Testis (tissue), 2 donors: ENCODE measurements at regions not wholly inside any gene's neighbourhood (a gene's known extent, or its start where the extent isn't known, plus 50 kb on each side); places are given as distances from the start of the nearest gene placed in this dataset.

Source experiments
- DNase-seq: peaks from one replicate; pipeline ENCODE4 v3.0.0-alpha.2; 2019
- H3K27ac ChIP-seq, 2 donors: fragments of 200-600 bp; sonication (generic); one replicate each; pipeline ENCODE4 v1.5.1; 2019
- H3K27me3 ChIP-seq: fragments of 200-600 bp; sonication (generic); one replicate; pipeline ENCODE4 v1.5.1; 2019
- H3K36me3 ChIP-seq: fragments of 200-600 bp; sonication (generic); one replicate; pipeline ENCODE4 v1.5.1; 2017; ENCODE audit warnings: low read depth; ENCODE audit errors: missing control alignments
- H3K4me1 ChIP-seq: fragments of 200-600 bp; sonication (generic); one replicate; pipeline ENCODE4 v1.5.1; 2019
- H3K4me3 ChIP-seq, 2 donors: fragments of 200-600 bp; sonication (generic); one replicate each; pipeline ENCODE4 v1.5.1; 2017 to 2019
- H3K9me3 ChIP-seq: fragments of 200-600 bp; sonication (generic); one replicate; pipeline ENCODE4 v1.5.1; 2017
- POLR2A ChIP-seq: fragments of 450-650 bp; IDR thresholded peaks from one replicate; pipeline ENCODE4 v1.6.1; 2017; ENCODE audit warnings: antibody characterized with exemption, mild to moderate bottlenecking, moderate library complexity
- WGBS, 2 donors: methylation state at CpG; one replicate each; pipeline ENCODE4 v1.1.5; 2018; 5-methylcytosine and 5-hydroxymethylcytosine counted together
- intact Hi-C: fragments of 100-400 bp; cut with DNase I; formaldehyde crosslinking; loops from one replicate; pipeline ENCODE4 v1.15.1; 2023; ENCODE audit warnings: low total_unique reads
- TF ChIP-seq, protein P1 (sequence below), 3 experiments: fragments of 450-650 bp in 2 of 3; fragments of 200-600 bp in 1 of 3; sonication (generic) in 1 of 3; IDR thresholded peaks; one replicate each; pipeline ENCODE4 v1.5.1; 2016 to 2019; ENCODE audit warnings: antibody characterized with exemption in 3 of 3, mild to moderate bottlenecking in 2 of 3, moderate library complexity in 1 of 3

- 91 to 96% methylated on average over 3 of the region's 3 CpGs for WGBS, 2 donors
- H3K4me1 ChIP-seq: no peaks in the 10 kb centered on the region
- H3K4me3 ChIP-seq: no peak overlapping the region
- no peak for DNase-seq
- H3K36me3 ChIP-seq: no peaks in the 10 kb centered on the region
- no peaks in the 10 kb centered on the region for H3K27me3 ChIP-seq
- no peaks in the 10 kb centered on the region for H3K9me3 ChIP-seq
- intact Hi-C loops: no loop called here
- no peak overlapping the region for H3K27ac ChIP-seq
- TF ChIP-seq, protein P1, sequence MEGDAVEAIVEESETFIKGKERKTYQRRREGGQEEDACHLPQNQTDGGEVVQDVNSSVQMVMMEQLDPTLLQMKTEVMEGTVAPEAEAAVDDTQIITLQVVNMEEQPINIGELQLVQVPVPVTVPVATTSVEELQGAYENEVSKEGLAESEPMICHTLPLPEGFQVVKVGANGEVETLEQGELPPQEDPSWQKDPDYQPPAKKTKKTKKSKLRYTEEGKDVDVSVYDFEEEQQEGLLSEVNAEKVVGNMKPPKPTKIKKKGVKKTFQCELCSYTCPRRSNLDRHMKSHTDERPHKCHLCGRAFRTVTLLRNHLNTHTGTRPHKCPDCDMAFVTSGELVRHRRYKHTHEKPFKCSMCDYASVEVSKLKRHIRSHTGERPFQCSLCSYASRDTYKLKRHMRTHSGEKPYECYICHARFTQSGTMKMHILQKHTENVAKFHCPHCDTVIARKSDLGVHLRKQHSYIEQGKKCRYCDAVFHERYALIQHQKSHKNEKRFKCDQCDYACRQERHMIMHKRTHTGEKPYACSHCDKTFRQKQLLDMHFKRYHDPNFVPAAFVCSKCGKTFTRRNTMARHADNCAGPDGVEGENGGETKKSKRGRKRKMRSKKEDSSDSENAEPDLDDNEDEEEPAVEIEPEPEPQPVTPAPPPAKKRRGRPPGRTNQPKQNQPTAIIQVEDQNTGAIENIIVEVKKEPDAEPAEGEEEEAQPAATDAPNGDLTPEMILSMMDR (IDR thresholded peaks at IDR 0.05): no peak
- no peak for TF ChIP-seq POLR2A
These were observed 146.2 kb upstream of the CBLB start for GRCh38 chr3:106014971-106015370.

- WGBS, 2 donors: 93 to 95% methylated on average over 4 of the region's 4 CpGs
These were observed 149.3 kb upstream of the CBLB start for GRCh38 chr3:106018102-106018501.

GRCh38 chr3:106018929-106019550, 150.2 kb upstream of the CBLB start:
- WGBS, 2 donors: 95% methylated on average over 5 of the region's 5 CpGs
- Histone ChIP-seq H3K4me1 (no peaks in the 10 kb centered on the region), H3K27ac (no peak overlapping the region), H3K27me3 (no peaks in the 10 kb centered on the region), H3K9me3 (no peaks in the 10 kb centered on the region), H3K4me3 (no peak overlapping the region), H3K36me3 (no peaks in the 10 kb centered on the region)
- DNase-seq: no peak
- TF ChIP-seq, protein P1 (IDR thresholded peaks at IDR 0.05): no peak
- no peak for TF ChIP-seq POLR2A
- intact Hi-C loops: no loop called here

More at GRCh38 chr3:106018102-106018501, 149.3 kb upstream of the CBLB start:
- H3K9me3 ChIP-seq: no peaks in the 10 kb centered on the region
- intact Hi-C loops: no loop called here
- H3K27ac ChIP-seq: no peak overlapping the region
- TF ChIP-seq, protein P1 (IDR thresholded peaks at IDR 0.05): no peak
- no peak for TF ChIP-seq POLR2A
- no peak overlapping the region for H3K4me3 ChIP-seq
- H3K36me3 ChIP-seq: no peaks in the 10 kb centered on the region
- H3K4me1 ChIP-seq: no peaks in the 10 kb centered on the region
- DNase-seq: no peak
- H3K27me3 ChIP-seq: no peaks in the 10 kb centered on the region

- intact Hi-C loops: no loop called here
- 92 to 93% methylated on average over 5 of the region's 5 CpGs for WGBS, 2 donors
- Histone ChIP-seq H3K4me3 (no peak overlapping the region), H3K4me1 (no peaks in the 10 kb centered on the region), H3K27me3 (no peaks in the 10 kb centered on the region), H3K9me3 (no peaks in the 10 kb centered on the region), H3K36me3 (no peaks in the 10 kb centered on the region), H3K27ac (no peak overlapping the region)
- DNase-seq: no peak
- TF ChIP-seq POLR2A: no peak
- TF ChIP-seq, protein P1 (IDR thresholded peaks at IDR 0.05): no peak
These were observed 154.1 kb upstream of the CBLB start for GRCh38 chr3:106022913-106023312.

GRCh38 chr3:106025151-106025722, 156.4 kb upstream of the CBLB start:
- H3K9me3 ChIP-seq: no peaks in the 10 kb centered on the region
- no peak overlapping the region for H3K27ac ChIP-seq
- intact Hi-C loops: no loop called here
- DNase-seq: peak; percentile 22
- no peaks in the 10 kb centered on the region for H3K4me1 ChIP-seq
- H3K4me3 ChIP-seq: no peak overlapping the region
- H3K36me3 ChIP-seq: no peaks in the 10 kb centered on the region
- 49 to 53% methylated on average over 4 of the region's 4 CpGs for WGBS, 2 donors
- no peak for TF ChIP-seq POLR2A
- TF ChIP-seq, protein P1 (IDR thresholded peaks at IDR 0.05): no peak
- no peaks in the 10 kb centered on the region for H3K27me3 ChIP-seq
